ENCODE measurements at regions not wholly inside any gene's neighbourhood (a gene's known extent, or its start where the extent isn't known, plus 50 kb on each side); places are given as distances from the start of the nearest gene placed in this dataset.

DNA sequence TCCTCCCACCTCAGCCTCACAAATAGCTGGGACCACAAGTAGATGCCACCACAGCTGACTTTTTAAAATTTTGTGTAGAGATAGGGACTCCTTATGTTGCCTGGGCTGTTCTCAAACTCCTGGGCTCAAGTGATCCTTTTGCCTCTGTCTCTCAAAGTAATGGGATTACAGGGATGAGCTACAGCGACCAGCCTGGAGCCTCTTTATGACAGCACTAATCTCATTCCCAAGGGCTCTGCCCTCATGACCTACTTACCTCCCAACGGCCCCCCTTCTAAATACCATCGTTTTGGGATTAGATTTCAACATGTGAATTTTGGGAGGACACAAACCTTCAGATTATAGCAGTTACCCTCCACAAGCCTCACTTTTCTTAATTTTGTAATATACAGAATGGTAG lies 150.6 kb upstream of the FUT8 start:
- no peaks in the 10 kb centered on the region for H3K36me3 ChIP-seq
- H3K9me3 ChIP-seq (replicated peaks), result no peaks in the 10 kb centered on the region
- H3K4me3 ChIP-seq, result no peak overlapping the region
- no peak overlapping the region for H3K27ac ChIP-seq
- no peak for DNase-seq
- H3K4me1 ChIP-seq, result no peaks in the 10 kb centered on the region
- no peaks in the 10 kb centered on the region for H3K27me3 ChIP-seq

DNA sequence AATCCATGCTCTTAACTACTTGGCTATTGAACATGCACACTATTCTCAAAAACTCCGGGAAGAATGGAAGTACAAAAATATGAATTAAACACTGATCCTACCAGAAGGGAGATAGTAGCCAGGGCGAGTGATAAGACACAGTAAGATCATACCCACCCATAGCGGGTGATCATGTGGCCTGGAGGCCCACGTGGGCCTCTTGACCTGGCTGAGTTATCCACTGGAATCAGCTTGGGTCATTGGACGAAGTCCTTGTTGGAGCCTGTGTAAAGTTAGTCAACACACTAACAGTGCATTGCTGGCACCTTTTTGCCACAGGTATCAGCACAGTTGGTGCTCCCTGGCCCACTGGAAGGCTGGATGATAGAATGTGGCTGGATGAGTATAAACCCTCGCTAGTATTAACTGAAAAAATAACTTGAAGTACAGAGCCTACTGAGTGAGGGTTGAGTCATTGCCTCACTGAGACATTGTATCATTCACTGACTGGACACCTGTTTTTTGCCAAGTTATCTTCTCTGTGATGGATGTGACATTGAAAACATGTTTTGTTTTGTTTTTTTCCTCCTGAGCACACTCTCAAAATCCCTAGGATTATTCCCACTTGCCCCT lies 149.2 kb upstream of the FUT8 start:
- Histone ChIP-seq H3K27me3 (no peaks in the 10 kb centered on the region), H3K36me3 (no peaks in the 10 kb centered on the region), H3K27ac (no peak overlapping the region), H3K4me3 (no peak overlapping the region), H3K4me1 (no peaks in the 10 kb centered on the region), H3K9me3 (replicated peaks) (no peaks in the 10 kb centered on the region)
- DNase-seq, result no peak

DNA sequence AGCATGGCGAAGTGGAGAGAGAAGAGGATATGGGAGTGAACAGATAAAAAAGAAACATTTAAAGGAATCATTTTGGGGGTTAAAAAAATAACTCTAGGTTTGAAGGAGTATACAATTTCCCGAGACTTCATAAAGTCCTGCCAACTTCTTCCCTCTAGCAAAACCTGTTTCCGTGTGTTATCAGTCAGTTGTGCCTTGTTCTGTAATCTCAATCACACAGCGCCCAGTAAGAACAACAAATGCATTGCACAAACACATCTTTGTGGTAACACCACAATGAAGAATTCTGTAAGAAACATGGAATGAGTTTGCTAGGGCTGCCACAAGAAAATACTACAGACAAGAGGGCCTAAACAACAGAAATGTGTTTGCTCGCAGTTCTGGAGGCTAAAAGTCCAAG lies 144.7 kb upstream of the FUT8 start:
- H3K27ac ChIP-seq, result no peak overlapping the region
- H3K36me3 ChIP-seq, result no peaks in the 10 kb centered on the region

DNA sequence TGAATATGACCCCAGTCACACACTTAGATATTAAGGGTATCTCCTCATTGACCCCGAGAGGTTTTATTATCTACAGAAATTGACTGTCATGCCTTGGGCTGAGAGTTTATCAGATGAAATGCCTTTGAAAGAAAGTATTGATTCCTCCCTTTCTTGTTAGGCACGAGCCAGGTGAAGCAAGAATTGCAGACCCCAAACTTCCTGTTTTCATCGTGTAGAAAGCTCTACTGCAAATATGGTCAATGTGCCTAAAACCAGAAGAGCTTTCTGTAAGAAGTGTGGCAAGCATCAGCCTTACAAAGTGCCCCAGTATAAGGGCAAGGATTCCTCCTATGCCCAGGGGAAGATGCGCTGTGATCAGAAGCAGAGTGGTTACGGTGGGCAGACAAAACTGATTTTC lies 143.9 kb upstream of the FUT8 start:
- Histone ChIP-seq H3K4me3 (no peak overlapping the region), H3K27me3 (no peaks in the 10 kb centered on the region), H3K36me3 (no peaks in the 10 kb centered on the region), H3K27ac (no peak overlapping the region), H3K9me3 (replicated peaks) (no peaks in the 10 kb centered on the region), H3K4me1 (no peaks in the 10 kb centered on the region)
- no peak for DNase-seq

More for the DNA sequence above, 144.7 kb upstream of the FUT8 start:
- H3K9me3 ChIP-seq (replicated peaks), result no peaks in the 10 kb centered on the region
- no peak overlapping the region for H3K4me3 ChIP-seq
- H3K4me1 ChIP-seq, result no peaks in the 10 kb centered on the region
- no peaks in the 10 kb centered on the region for H3K27me3 ChIP-seq
- no peak for DNase-seq

DNA sequence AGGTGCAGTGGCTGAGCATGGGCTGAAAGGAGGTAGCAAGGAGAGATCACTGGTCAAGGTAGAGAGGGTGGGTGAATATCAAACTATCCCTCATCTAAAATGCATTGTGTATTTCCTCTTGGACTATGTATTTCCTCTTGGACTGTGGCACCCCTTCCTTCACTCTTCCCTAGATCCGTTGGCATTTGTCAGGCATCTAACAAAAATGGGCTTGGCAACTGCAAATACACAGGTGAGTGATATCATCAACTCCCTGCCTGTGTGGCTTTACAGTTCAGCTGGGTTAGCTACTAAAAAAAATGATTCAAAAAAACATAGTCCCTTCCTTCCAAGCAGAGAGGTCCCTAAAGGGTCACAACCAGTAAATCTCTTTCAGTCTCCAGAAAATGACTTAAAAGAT lies 142.8 kb upstream of the FUT8 start:
- H3K4me3 ChIP-seq, result no peak overlapping the region
- H3K9me3 ChIP-seq (replicated peaks), result no peaks in the 10 kb centered on the region
- DNase-seq, result no peak
- H3K36me3 ChIP-seq, result no peaks in the 10 kb centered on the region
- no peaks in the 10 kb centered on the region for H3K4me1 ChIP-seq
- H3K27me3 ChIP-seq, result no peaks in the 10 kb centered on the region
- no peak overlapping the region for H3K27ac ChIP-seq

DNA sequence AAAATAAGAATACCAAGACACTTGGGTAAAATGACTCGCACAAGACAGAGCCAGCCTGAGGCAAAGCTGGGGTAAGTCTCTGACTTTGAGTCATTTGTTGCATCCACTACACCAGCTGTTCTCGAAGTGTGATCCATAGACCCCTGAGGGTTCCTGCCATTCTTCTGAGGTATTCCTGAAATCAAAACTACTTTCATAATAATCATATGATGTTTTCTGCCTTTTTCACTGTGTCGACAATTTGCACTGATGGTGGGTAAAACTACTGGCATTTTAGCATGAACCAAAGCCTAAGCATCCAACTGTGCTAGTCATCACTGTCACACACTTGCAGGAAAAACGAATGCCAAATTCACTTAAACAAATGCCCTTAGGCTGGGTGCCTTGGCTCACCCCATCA lies 135.5 kb upstream of the FUT8 start:
- DNase-seq, result no peak
- H3K36me3 ChIP-seq, result no peaks in the 10 kb centered on the region
- no peak overlapping the region for H3K4me3 ChIP-seq

DNA sequence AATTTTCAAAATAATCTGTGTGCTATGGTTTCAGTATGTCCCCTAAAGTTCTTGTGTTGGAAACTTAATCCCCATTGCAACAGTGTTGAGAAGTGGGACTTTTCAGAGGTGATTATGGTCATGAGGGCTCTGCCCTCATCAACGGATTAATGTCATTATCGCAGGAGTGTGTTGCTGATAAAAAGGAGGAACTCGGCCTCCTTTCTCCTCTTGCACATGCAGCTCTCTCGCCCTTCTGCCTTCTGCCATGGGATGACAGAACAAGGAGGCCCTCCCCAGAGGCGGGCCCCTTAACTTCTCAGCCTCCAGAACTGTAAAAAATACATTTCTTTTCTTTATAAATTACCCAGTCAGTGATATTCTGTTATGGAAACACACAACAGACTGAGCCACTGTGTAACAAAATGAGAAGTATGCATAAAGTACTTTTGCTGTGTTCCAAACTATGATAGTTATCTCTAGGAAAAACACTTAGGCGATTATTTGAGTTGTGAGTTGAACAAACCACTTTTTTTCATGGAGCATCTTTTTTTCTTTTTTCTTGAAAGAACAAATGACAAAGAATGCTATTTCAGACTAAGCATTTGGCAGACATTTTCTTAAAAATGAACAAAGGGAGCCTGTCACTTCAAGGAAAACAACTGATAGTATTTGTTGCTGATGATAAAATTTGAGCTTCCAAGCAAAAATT lies 134.8 kb upstream of the FUT8 start:
- DNase-seq, result no peak
- Histone ChIP-seq H3K27ac (no peak overlapping the region), H3K36me3 (no peaks in the 10 kb centered on the region), H3K4me3 (no peak overlapping the region), H3K4me1 (no peaks in the 10 kb centered on the region), H3K27me3 (no peaks in the 10 kb centered on the region), H3K9me3 (replicated peaks) (no peaks in the 10 kb centered on the region)

More for the DNA sequence above, 135.5 kb upstream of the FUT8 start:
- H3K27ac ChIP-seq, result no peak overlapping the region
- H3K27me3 ChIP-seq, result no peaks in the 10 kb centered on the region
- H3K9me3 ChIP-seq (replicated peaks), result no peaks in the 10 kb centered on the region
- no peaks in the 10 kb centered on the region for H3K4me1 ChIP-seq

DNA sequence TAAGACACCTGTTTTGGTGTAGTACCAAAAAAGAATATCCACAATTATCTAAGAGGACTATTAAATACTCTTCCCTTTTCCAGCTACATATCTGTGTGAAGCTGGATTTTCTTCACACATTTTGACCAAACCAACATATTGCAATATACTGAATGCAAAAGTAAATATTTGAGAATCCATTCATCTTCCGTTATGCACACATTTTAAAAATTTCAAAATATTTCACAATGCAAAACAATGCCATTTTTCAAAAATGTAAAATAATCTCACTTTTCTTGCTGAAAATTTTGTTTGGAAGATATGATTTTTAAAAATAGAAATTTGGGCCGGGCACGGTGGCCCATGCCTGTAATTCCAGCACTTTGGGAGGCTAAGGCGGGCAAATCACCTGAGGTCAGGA lies 133.9 kb upstream of the FUT8 start:
- H3K27ac ChIP-seq, result no peak overlapping the region
- H3K9me3 ChIP-seq (replicated peaks), result no peaks in the 10 kb centered on the region
- H3K27me3 ChIP-seq, result no peaks in the 10 kb centered on the region
- no peak overlapping the region for H3K4me3 ChIP-seq
- H3K36me3 ChIP-seq, result no peaks in the 10 kb centered on the region
- no peaks in the 10 kb centered on the region for H3K4me1 ChIP-seq
- no peak for DNase-seq

DNA sequence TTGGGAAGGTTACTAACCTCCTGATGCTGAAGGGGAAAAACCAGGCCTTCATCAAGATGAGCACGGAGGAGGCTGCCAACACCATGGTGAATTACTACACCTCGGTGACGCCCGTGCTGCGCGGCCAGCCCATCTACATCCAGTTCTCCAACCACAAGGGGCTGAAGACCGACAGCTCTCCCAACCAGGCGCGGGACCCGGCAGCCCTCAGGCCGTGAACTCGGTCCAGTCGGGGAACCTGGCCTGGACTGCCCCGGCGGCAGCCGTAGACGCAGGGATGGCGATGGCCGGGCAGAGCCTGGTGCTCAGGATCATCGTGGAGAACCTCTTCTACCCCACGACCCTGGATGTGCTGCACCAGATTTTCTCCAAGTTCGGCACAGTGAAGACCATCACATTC lies 133.0 kb upstream of the FUT8 start:
- H3K9me3 ChIP-seq (replicated peaks), result no peaks in the 10 kb centered on the region
- H3K36me3 ChIP-seq, result no peaks in the 10 kb centered on the region
- no peak overlapping the region for H3K4me3 ChIP-seq
- no peaks in the 10 kb centered on the region for H3K4me1 ChIP-seq
- H3K27ac ChIP-seq, result no peak overlapping the region
- no peak for DNase-seq
- H3K27me3 ChIP-seq, result no peaks in the 10 kb centered on the region

DNA sequence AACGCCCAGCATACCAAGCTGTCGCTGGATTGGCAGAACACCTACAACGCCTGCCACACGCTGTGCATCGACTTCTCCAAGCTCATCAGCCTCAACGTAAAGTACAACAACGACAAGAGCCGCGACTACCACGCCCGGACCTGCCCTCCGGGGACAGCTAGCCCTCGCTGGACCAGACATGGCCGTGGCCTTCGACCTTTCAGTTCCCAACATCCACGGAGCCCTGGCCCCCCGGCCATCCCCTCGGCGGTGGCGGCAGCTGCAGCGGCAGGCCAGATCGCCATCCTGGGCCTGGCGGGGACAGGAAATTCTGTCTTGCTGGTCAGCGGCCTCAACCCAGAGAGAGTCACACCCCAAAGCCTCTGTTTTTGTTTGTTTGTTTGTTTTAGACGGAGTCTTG lies 132.6 kb upstream of the FUT8 start:
- no peaks in the 10 kb centered on the region for H3K4me1 ChIP-seq
- H3K36me3 ChIP-seq, result no peaks in the 10 kb centered on the region
- H3K9me3 ChIP-seq (replicated peaks), result no peaks in the 10 kb centered on the region
- no peaks in the 10 kb centered on the region for H3K27me3 ChIP-seq
- H3K4me3 ChIP-seq, result no peak overlapping the region
- no peak for DNase-seq
- H3K27ac ChIP-seq, result no peak overlapping the region

DNA sequence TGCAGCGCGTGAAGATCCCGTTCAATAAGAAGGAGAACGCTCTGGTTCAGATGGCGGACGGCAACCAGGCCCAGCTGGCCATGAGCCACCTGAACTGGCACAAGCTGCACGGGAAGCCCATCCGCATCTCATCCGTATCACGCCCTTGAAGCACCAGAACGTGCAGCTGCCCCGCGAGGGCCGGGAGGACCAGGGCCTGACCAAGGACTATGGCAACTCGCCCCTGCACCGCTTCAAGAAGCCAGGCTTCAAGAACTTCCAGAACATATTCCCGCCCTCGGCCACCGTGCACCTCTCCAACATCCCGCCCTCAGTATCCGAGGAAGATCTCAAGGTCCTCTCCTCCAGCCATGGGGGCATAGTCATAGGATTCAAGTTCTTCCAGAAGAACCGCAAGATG lies 131.9 kb upstream of the FUT8 start:
- no peak overlapping the region for H3K27ac ChIP-seq
- no peaks in the 10 kb centered on the region for H3K36me3 ChIP-seq
- no peak overlapping the region for H3K4me3 ChIP-seq
- H3K27me3 ChIP-seq, result no peaks in the 10 kb centered on the region
- H3K9me3 ChIP-seq (replicated peaks), result no peaks in the 10 kb centered on the region
- DNase-seq, result no peak
- no peaks in the 10 kb centered on the region for H3K4me1 ChIP-seq

DNA sequence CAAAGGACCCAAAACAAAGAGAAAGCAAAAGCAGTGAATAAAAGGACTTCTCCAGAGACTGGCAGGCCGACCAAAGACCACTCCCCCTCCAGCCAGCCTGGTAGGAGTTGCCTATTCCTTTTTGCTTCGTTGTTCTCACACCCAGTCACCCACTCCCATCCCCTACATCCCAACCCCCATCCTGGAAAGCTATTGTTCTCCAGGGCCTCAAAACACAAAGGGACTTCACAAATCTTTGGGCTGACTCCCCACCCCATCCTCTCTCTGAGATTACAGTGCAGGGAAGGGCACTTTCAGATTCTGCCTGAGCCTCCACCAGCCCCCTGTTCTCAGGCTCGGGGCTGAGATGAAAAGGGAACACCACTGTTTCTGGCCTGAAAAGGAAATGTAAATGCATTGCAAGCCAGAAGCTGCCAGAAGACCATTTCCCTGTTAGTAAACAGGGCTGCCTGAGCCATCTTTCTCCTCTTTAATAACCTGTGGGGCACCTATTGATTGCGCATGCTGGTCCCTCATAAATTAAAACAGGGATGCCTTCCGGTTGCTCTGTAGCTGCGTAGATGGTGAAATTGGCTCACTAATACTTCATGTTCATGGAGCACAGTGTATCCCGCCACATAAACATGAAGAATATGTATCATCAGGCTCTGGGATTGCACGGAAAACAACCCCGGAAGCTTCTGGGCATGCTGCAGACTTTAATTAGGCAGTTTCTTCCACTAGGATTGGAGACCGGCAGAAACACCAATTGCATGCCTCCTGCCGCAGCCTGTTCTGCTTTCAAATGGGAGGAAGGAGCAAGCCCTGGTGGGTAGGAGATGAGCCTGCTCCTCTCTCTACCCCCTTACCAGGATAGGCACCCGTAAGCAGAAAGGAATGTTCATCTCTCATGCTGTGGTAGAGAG lies 130.3 kb upstream of the FUT8 start:
- H3K27ac ChIP-seq, result no peak overlapping the region

DNA sequence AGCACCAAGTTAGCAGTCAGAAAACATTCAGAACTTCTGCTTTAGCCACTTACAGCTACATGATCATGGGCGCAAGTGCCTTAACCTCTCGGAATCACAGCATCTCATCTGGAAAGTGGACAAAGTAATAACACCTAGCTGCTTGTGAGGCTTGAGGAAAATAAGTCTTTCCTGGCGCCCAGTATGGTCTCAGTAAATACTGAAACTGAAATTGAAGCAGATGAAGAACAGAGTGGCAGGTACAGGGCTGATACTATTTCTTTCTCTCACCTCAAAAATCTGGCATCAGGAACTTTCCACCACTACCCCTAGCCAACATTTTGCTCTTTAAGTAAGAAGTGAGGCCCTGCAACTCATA lies 129.7 kb upstream of the FUT8 start:
- Histone ChIP-seq H3K36me3 (no peaks in the 10 kb centered on the region), H3K27me3 (no peaks in the 10 kb centered on the region), H3K9me3 (replicated peaks) (no peaks in the 10 kb centered on the region), H3K4me3 (no peak overlapping the region), H3K4me1 (no peaks in the 10 kb centered on the region), H3K27ac (no peak overlapping the region)
- no peak for DNase-seq

More for the DNA sequence above, 130.3 kb upstream of the FUT8 start:
- DNase-seq, result no peak
- H3K4me3 ChIP-seq, result no peak overlapping the region
- H3K27me3 ChIP-seq, result no peaks in the 10 kb centered on the region
- H3K36me3 ChIP-seq, result no peaks in the 10 kb centered on the region
- H3K4me1 ChIP-seq, result no peaks in the 10 kb centered on the region
- H3K9me3 ChIP-seq (replicated peaks), result no peaks in the 10 kb centered on the region

DNA sequence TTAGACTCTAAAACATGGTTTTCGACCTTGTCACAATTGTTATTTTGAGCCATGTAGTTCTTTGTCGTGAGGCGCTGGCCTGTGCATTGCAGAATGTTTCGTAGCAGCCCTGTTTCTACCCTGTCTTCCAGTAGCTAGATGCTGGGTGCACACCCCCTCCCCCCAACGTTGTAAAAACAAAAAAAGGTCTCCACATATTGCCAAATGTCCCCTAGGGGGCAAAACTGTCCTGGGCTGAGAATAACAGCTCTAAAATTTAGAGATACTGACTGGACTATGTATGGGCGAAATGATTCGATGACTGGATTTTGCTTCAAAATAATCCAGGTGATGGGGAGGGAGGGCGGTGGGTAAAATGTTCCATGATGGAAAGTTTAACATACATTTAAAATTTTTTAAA lies 126.1 kb upstream of the FUT8 start:
- H3K4me1 ChIP-seq, result no peaks in the 10 kb centered on the region
- no peaks in the 10 kb centered on the region for H3K36me3 ChIP-seq
- no peak overlapping the region for H3K27ac ChIP-seq
- H3K4me3 ChIP-seq, result no peak overlapping the region
- H3K27me3 ChIP-seq, result no peaks in the 10 kb centered on the region
- H3K9me3 ChIP-seq (replicated peaks), result no peaks in the 10 kb centered on the region
- no peak for DNase-seq

DNA sequence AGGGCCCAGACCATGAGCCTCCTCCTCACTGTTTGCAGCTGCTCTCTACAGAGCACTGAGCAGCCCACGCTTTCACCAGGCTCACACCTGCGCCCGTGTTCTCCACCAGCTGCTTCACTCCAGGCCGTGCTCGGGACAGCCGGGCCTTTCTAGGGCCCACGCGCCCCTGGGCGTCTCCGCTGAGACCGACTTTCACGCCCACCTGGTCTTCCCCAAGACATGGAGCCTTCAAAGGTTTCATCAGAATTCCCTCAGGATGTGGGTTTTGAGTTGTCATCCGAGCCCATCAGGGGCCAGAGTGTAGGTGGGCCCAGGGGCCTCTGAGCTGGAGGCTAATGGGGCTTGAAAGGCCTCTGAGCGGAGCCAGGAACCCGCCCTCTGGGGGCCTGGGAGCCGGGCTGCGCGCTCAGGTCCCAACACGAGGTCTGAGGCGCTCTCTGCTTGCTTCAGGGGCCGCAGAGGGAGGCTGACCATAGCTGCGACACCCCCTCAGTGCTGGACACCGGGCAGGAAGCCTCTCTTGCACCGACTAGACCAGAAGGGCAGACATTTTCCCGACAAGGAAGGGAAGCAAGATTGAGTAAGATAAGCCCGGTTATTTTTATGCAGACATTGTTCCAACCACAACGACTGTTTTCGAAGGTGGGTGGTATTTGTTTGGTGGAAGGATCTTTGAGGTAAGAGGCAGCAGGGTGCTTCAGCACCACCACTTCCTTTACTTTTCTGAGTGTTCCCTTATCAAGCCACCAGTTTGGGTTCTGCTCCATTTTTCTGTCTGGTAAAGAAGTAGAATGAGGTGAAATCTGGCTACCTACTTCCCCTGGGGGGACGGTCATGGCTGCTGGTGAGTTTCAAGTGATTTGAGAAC lies 125.0 kb upstream of the FUT8 start:
- Histone ChIP-seq H3K4me1 (no peaks in the 10 kb centered on the region), H3K4me3 (no peak overlapping the region), H3K9me3 (replicated peaks) (no peaks in the 10 kb centered on the region), H3K27me3 (no peaks in the 10 kb centered on the region), H3K27ac (no peak overlapping the region), H3K36me3 (no peaks in the 10 kb centered on the region)
- DNase-seq, result no peak
